ENCODE measurements at regions not wholly inside any gene's neighbourhood (a gene's known extent, or its start where the extent isn't known, plus 50 kb on each side); places are given as distances from the start of the nearest gene placed in this dataset.

DNA sequence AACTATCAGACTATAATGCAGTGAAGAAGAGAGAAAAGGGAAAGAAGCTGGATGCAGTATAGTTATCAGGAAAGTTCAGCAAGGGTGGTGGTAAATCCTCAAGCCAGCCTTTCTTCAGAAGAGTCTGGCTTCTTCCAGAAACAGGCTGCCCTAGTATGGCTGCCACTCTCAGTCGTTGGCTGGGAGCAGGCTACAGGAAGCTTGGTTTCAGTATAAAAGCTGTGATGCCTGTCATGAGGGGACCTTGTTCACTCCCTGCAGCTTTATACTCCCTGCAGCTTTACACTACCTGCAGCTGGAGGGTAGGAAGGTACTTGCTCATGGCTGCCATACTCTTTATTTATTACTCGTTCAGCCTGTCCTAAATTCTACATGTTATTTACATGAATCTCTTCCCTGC is 63.3 kb upstream of the ARHGAP18 start:
- no peak overlapping the region for H3K4me3 ChIP-seq (ENCODE audit: low read depth, low read length)
- POLR2A ChIA-PET, result no interaction called here
- H3K27ac ChIP-seq (ENCODE audit: low read depth, low read length), result no peak overlapping the region
- H3K27me3 ChIP-seq (ENCODE audit: control insufficient read depth, insufficient read depth, low read length), result no peaks in the 10 kb centered on the region
- DNase-seq (ENCODE audit: low read depth, low spot score), result no peak
- no peaks in the 10 kb centered on the region; the same call in 1 of the 2 replicates for H3K9me3 ChIP-seq (ENCODE audit: control insufficient read depth, insufficient read depth, low read length)
- CTCF ChIA-PET, result interaction anchor here (0.7 to 1.2 kb wide), 3 partner anchors 175 to 248 kb away, joined by 3 to 5 read pairs (median 4); no protein-coding TSS in a partner anchor
- TF ChIP-seq, protein P1, sequence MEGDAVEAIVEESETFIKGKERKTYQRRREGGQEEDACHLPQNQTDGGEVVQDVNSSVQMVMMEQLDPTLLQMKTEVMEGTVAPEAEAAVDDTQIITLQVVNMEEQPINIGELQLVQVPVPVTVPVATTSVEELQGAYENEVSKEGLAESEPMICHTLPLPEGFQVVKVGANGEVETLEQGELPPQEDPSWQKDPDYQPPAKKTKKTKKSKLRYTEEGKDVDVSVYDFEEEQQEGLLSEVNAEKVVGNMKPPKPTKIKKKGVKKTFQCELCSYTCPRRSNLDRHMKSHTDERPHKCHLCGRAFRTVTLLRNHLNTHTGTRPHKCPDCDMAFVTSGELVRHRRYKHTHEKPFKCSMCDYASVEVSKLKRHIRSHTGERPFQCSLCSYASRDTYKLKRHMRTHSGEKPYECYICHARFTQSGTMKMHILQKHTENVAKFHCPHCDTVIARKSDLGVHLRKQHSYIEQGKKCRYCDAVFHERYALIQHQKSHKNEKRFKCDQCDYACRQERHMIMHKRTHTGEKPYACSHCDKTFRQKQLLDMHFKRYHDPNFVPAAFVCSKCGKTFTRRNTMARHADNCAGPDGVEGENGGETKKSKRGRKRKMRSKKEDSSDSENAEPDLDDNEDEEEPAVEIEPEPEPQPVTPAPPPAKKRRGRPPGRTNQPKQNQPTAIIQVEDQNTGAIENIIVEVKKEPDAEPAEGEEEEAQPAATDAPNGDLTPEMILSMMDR (IDR thresholded peaks at IDR 0.05; ENCODE audit: low read depth, low read length), result no peak

DNA sequence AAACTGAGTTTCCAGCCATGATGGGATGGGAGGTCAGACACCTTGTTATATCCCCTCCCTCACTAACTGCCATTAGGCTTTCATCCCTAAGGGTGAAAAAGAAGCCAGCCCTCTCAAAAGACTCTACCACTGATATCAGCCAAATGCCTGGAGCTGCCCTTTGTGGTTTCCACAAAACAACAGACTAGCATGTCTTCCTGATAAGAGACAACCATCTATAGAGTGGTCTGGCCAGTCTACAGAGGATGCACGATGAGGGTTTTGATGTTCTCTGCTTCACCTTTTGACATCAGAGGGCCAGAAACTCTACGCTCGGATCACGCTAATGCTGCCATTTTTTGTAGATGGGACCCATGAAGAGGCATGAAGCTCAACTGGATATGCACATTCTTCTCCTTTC is 61.7 kb upstream of the ARHGAP18 start:
- Histone ChIP-seq H3K4me3 (ENCODE audit: low read depth, low read length) (no peak overlapping the region), H3K9me3 (ENCODE audit: control insufficient read depth, insufficient read depth, low read length) (no peaks in the 10 kb centered on the region), H3K27ac (ENCODE audit: low read depth, low read length) (no peak overlapping the region), H3K27me3 (ENCODE audit: control insufficient read depth, insufficient read depth, low read length) (no peaks in the 10 kb centered on the region)
- ChIA-PET CTCF (interaction anchor here (0.8 to 1.1 kb wide), 2 partner anchors 174 to 197 kb away, joined by 3 read pairs; no protein-coding TSS in a partner anchor), POLR2A (no interaction called here)
- TF ChIP-seq, protein P1 (IDR thresholded peaks at IDR 0.05; ENCODE audit: low read depth, low read length), result no peak
- DNase-seq (ENCODE audit: low read depth, low spot score), result no peak

DNA sequence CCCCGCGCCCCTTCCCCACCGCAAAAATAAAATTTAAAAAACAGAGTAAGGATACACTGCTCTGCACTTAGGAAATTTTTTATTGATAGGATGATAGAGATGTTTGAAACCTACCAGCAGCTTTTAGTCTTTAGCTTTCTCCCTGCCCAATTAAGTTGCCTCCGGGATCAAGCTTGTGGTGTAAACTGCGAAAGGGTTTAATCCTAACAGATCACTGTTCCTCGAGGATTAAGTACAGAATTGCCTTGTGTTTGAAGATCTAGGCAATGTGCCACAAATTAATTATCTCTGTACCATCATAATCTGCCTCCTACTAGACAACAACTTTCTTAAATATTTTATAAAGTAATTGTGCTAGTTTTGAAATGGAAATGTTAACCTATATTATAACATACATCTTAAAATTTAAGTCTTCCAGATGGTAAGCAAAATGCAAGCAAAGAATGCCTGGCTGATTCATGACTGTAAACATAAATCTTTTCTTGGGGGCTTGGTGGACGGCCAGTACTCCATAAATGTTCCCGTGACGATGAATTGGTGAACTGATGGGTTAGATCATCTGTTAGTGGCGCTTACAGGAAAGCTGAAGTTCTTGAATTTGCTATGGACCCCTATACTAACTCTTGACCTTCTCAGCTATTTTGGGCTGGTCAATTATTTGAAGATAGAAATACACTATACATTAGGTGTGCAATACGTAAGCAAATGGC is 58.0 kb upstream of the ARHGAP18 start:
- no peak for DNase-seq (ENCODE audit: low read depth, low spot score)
- no peaks in the 10 kb centered on the region for H3K9me3 ChIP-seq (ENCODE audit: control insufficient read depth, insufficient read depth, low read length)
- no peaks in the 10 kb centered on the region for H3K27me3 ChIP-seq (ENCODE audit: control insufficient read depth, insufficient read depth, low read length)
- ChIA-PET CTCF (interaction anchor here (0.8 to 3.1 kb wide), 4 partner anchors 81 to 253 kb away, joined by 3 to 24 read pairs (median 4); no protein-coding TSS in a partner anchor), POLR2A (no interaction called here)
- no peak overlapping the region for H3K27ac ChIP-seq (ENCODE audit: low read depth, low read length)
- TF ChIP-seq, protein P1 (IDR thresholded peaks at IDR 0.05; ENCODE audit: low read depth, low read length), result no peak
- peak overlapping the region; percentile 64 for H3K4me3 ChIP-seq (ENCODE audit: low read depth, low read length)

DNA sequence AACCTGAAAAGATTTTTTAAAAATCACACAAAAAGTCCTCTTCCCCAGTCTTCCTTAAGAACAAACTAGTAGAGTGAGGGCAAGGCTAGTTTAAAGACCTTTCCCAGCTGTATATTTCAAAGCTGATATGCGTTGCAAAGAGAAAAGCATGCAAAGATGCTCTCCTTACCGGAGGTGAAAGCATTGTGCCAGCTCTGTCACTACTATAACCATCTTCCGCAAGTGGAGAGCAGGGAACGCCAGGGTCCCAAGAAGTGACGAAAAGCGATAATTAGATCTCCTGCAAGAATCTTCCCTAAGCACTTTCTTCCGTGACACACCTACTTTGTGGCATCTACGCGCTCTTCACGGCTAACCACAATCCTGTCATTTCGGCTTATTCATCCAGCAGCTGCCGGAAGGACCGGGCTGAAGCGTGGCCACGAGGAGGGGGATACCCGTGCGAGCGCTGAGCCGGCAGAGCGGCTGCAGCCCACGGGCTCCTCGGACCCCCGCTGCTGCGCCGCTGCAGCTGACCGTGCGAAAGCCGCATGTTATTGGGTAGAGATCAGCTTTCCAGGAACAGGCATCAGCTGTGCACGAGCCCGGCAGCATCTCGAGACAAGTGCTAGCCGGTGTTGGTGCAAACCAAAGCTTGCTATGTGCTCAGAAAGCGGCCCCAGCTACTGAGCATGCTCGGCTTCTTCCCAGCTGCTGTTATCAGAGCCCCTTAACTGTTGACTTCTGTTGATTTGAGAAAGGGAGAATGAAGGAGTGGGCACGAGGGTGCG is 57.2 kb upstream of the ARHGAP18 start:
- Histone ChIP-seq H3K9me3 (ENCODE audit: control insufficient read depth, insufficient read depth, low read length) (no peaks in the 10 kb centered on the region), H3K27ac (ENCODE audit: low read depth, low read length) (no peak overlapping the region), H3K27me3 (ENCODE audit: control insufficient read depth, insufficient read depth, low read length) (no peaks in the 10 kb centered on the region), H3K4me3 (ENCODE audit: low read depth, low read length) (peak overlapping the region; percentile 64)
- POLR2A ChIA-PET, result no interaction called here
- CTCF ChIA-PET, result interaction anchor here (0.8 to 5.2 kb wide), 4 partner anchors 8 to 254 kb away, joined by 3 to 36 read pairs (median 14); no protein-coding TSS in a partner anchor
- peak; percentile 55 for DNase-seq (ENCODE audit: low read depth, low spot score)
- TF ChIP-seq, protein P1 (IDR thresholded peaks at IDR 0.05; ENCODE audit: low read depth, low read length), result no peak

Measured in AG04450 (cell line).